H9 (cell line): ENCODE measurements at regions not wholly inside any gene's neighbourhood (a gene's known extent, or its start where the extent isn't known, plus 50 kb on each side); places are given as distances from the start of the nearest gene placed in this dataset.

ENCODE experiments used
- DNase-seq: peaks from one replicate; pipeline ENCODE4 v3.0.0-alpha.2; 2017
- H2AFZ ChIP-seq: one replicate; pipeline ENCODE4 v1.6.1; 2013; ENCODE audit warnings: mild to moderate bottlenecking, low read length, control low read depth, moderate library complexity
- H2AK5ac ChIP-seq: 2 replicates; pipeline ENCODE4 v1.6.1; 2013; ENCODE audit warnings: low read length, control low read depth, mixed read lengths; ENCODE audit not compliant: insufficient read length
- H2BK120ac ChIP-seq: one replicate; pipeline ENCODE4 v1.6.1; 2013; ENCODE audit warnings: low read depth, mild to moderate bottlenecking, low read length, control low read depth, inconsistent platforms; ENCODE audit not compliant: poor library complexity, severe bottlenecking
- H2BK12ac ChIP-seq: 2 replicates; pipeline ENCODE4 v1.6.1; 2013; ENCODE audit warnings: low read length, control low read depth, mixed read lengths, low read depth; ENCODE audit not compliant: insufficient read length
- H2BK15ac ChIP-seq: 2 replicates; pipeline ENCODE4 v1.6.1; 2013; ENCODE audit warnings: low read depth, low read length, control low read depth
- H2BK20ac ChIP-seq: one replicate; pipeline ENCODE4 v1.6.1; 2013; ENCODE audit warnings: low read depth, mild to moderate bottlenecking, low read length, control low read depth, inconsistent platforms; ENCODE audit not compliant: poor library complexity, severe bottlenecking
- H2BK5ac ChIP-seq: 2 replicates; pipeline ENCODE4 v1.6.1; 2013; ENCODE audit warnings: low read length, control low read depth, mixed read lengths; ENCODE audit not compliant: insufficient read length
- H3K14ac ChIP-seq: 2 replicates; pipeline ENCODE4 v1.6.1; 2013; ENCODE audit warnings: low read length, control low read depth; ENCODE audit not compliant: insufficient read depth
- H3K18ac ChIP-seq: 2 replicates; pipeline ENCODE4 v1.6.1; 2013; ENCODE audit warnings: low read depth, mild to moderate bottlenecking, mixed read lengths, low read length, control low read depth; ENCODE audit not compliant: insufficient read length
- H3K23ac ChIP-seq: 2 replicates; pipeline ENCODE4 v1.6.1; 2013; ENCODE audit warnings: low read length, control low read depth, mixed read lengths, low read depth; ENCODE audit not compliant: insufficient read length
- H3K23me2 ChIP-seq: 2 replicates; pipeline ENCODE4 v1.6.1; 2013; ENCODE audit warnings: low read depth, mild to moderate bottlenecking, mixed read lengths, low read length, control low read depth; ENCODE audit not compliant: insufficient read length, poor library complexity, severe bottlenecking
- H3K27ac ChIP-seq: 2 replicates; pipeline ENCODE4 v1.5.1; 2013; ENCODE audit warnings: low read length, control low read depth, mixed read lengths, low read depth; ENCODE audit not compliant: insufficient read length
- H3K27me3 ChIP-seq: 2 replicates; pipeline ENCODE4 v1.6.1; 2013; ENCODE audit warnings: low read length, control low read depth, inconsistent platforms; ENCODE audit not compliant: insufficient read depth
- H3K4ac ChIP-seq: 2 replicates; pipeline ENCODE4 v1.6.1; 2013; ENCODE audit warnings: low read depth, mild to moderate bottlenecking, control low read depth, inconsistent platforms, low read length, moderate library complexity
- H3K4me1 ChIP-seq: 2 replicates; pipeline ENCODE4 v1.6.1; 2013; ENCODE audit warnings: low read length, control low read depth, inconsistent platforms; ENCODE audit not compliant: insufficient read depth
- H3K4me2 ChIP-seq: 2 replicates; pipeline ENCODE4 v1.6.1; 2013; ENCODE audit warnings: low read length, control low read depth, mixed read lengths; ENCODE audit not compliant: insufficient read length, insufficient read depth
- H3K56ac ChIP-seq: 2 replicates; pipeline ENCODE4 v1.6.1; 2013; ENCODE audit warnings: low read depth, mild to moderate bottlenecking, mixed read lengths, low read length, control low read depth; ENCODE audit not compliant: insufficient read length
- H3K79me1 ChIP-seq: 2 replicates; pipeline ENCODE4 v1.6.1; 2013; ENCODE audit warnings: low read depth, mild to moderate bottlenecking, moderate library complexity, low read length, control low read depth, inconsistent platforms; ENCODE audit not compliant: insufficient read depth, poor library complexity, severe bottlenecking
- H3K79me2 ChIP-seq: 2 replicates; pipeline ENCODE4 v1.6.1; 2013; ENCODE audit warnings: low read length, control low read depth, inconsistent platforms; ENCODE audit not compliant: insufficient read depth
- H3K9ac ChIP-seq: 2 replicates; pipeline ENCODE4 v1.6.1; 2013; ENCODE audit warnings: low read length, control low read depth, mixed read lengths; ENCODE audit not compliant: insufficient read length; ENCODE audit errors: extremely low read depth
- H3K9me3 ChIP-seq: one replicate; pipeline ENCODE4 v1.6.1; 2013; ENCODE audit warnings: low read depth, low read length, inconsistent platforms; ENCODE audit not compliant: control insufficient read depth
- H3T11ph ChIP-seq: one replicate; pipeline ENCODE4 v1.6.1; 2013; ENCODE audit warnings: mild to moderate bottlenecking, low read length, control low read depth, inconsistent platforms
- H4K20me1 ChIP-seq: one replicate; pipeline ENCODE4 v1.6.1; 2013; ENCODE audit not compliant: control insufficient read depth, insufficient read length, insufficient read depth
- H4K5ac ChIP-seq: 2 replicates; pipeline ENCODE4 v1.6.1; 2013; ENCODE audit warnings: low read depth, mild to moderate bottlenecking, mixed read lengths, low read length, control low read depth; ENCODE audit not compliant: insufficient read length
- H4K8ac ChIP-seq: replicated peaks from 2 replicates; pipeline ENCODE4 v1.6.1; 2013; ENCODE audit warnings: low read length, control low read depth, mixed read lengths, low read depth; ENCODE audit not compliant: insufficient read length
- H4K91ac ChIP-seq: 2 replicates; pipeline ENCODE4 v1.6.1; 2013; ENCODE audit warnings: low read depth, mild to moderate bottlenecking, moderate library complexity, mixed read lengths, low read length, control low read depth; ENCODE audit not compliant: insufficient read length
- H3K27ac Mint-ChIP-seq, 3 experiments: 2 replicates in 2 of 3; 3 replicates in 1 of 3; pipeline ENCODE4 v1.8.0; 2020 to 2021; ENCODE audit warnings: mixed read lengths in 3 of 3, mild to moderate bottlenecking in 1 of 3, moderate library complexity in 1 of 3
- H3K27me3 Mint-ChIP-seq: 2 replicates; pipeline ENCODE4 v1.8.0; 2021; ENCODE audit warnings: low read depth, mild to moderate bottlenecking, moderate library complexity, mixed read lengths
- H3K36me3 Mint-ChIP-seq, 3 experiments: 2 replicates in 2 of 3; 3 replicates in 1 of 3; pipeline ENCODE4 v1.8.0; 2020 to 2021; ENCODE audit warnings: low read depth in 3 of 3, mixed read lengths in 3 of 3; ENCODE audit not compliant: insufficient read depth in 1 of 3
- H3K4me1 Mint-ChIP-seq, 2 experiments: 2 replicates each; pipeline ENCODE4 v1.8.0; 2020; ENCODE audit warnings: mixed read lengths in 2 of 2
- H3K4me3 Mint-ChIP-seq, 2 experiments: 2 replicates in 1 of 2; 3 replicates in 1 of 2; pipeline ENCODE4 v1.8.0; 2020 to 2021; ENCODE audit warnings: mild to moderate bottlenecking in 2 of 2, mixed read lengths in 2 of 2, moderate library complexity in 1 of 2
- H3K9me3 Mint-ChIP-seq, 2 experiments: 2 replicates in 1 of 2; 3 replicates in 1 of 2; pipeline ENCODE4 v1.8.0; 2020; ENCODE audit warnings: mild to moderate bottlenecking in 2 of 2, mixed read lengths in 2 of 2, moderate library complexity in 1 of 2
- CTCF ChIP-seq: fragments of 200-600 bp; sonication (generic); conservative IDR thresholded peaks from 3 replicates; pipeline ENCODE4 v1.8.0; 2021; ENCODE audit warnings: antibody characterized with exemption, mild to moderate bottlenecking
- WGBS: extraction: QIAGEN DNeasy Blood & Tissue Kit; methylation state at CpG from one replicate; pipeline ENCODE4 v1.1.7; 2013; ENCODE audit warnings: missing lambda C conversion rate, low lambda C conversion rate, mixed read lengths; ENCODE audit not compliant: insufficient read length; ENCODE audit errors: extremely low coverage; 5-methylcytosine and 5-hydroxymethylcytosine counted together

GRCh38 chr13:106118050-106118449 is 417.4 kb downstream of the EFNB2 start:
- no peak overlapping the region for H3K14ac ChIP-seq
- no peaks in the 10 kb centered on the region for H3K79me1 ChIP-seq
- no peak overlapping the region for H2BK15ac ChIP-seq
- no peak overlapping the region for H4K5ac ChIP-seq
- TF ChIP-seq CTCF: no peak
- H2BK12ac ChIP-seq: no peak overlapping the region
- H3K4me2 ChIP-seq: no peak overlapping the region
- no peak overlapping the region for H3K27ac Mint-ChIP-seq
- no peaks in the 10 kb centered on the region for H3K27me3 Mint-ChIP-seq
- H2BK20ac ChIP-seq: no peak overlapping the region
- no peaks in the 10 kb centered on the region; a peak in 2 of 7 replicates for H3K36me3 Mint-ChIP-seq
- WGBS: no CpG with 5 or more reads among the region's 2 CpGs
- H3K27me3 ChIP-seq: no peaks in the 10 kb centered on the region
- H3K4me3 Mint-ChIP-seq: no peak overlapping the region
- no peaks in the 10 kb centered on the region for H4K20me1 ChIP-seq
- H3K79me2 ChIP-seq: no peaks in the 10 kb centered on the region
- no peak overlapping the region for H4K91ac ChIP-seq
- 0 out of 2 replicates have a peak, but pooled peaks cover 4% of the 10 kb centered on the region for H3K4me1 ChIP-seq
- H3T11ph ChIP-seq: no peak overlapping the region
- H3K23ac ChIP-seq: no peak overlapping the region
- no peak overlapping the region for H2BK120ac ChIP-seq
- no peaks in the 10 kb centered on the region for H3K23me2 ChIP-seq
- no peak overlapping the region for H3K27ac ChIP-seq
- H3K9ac ChIP-seq: no peak overlapping the region
- H4K8ac ChIP-seq: no peak overlapping the region
- no peak overlapping the region for H3K18ac ChIP-seq
- H3K9me3 Mint-ChIP-seq: peaks cover 0 to 2% of the 10 kb centered on the region in 2 experiments; a peak in 1 of 5 replicates
- H3K9me3 ChIP-seq: no peaks in the 10 kb centered on the region
- no peak overlapping the region for H2AK5ac ChIP-seq
- DNase-seq: no peak
- H3K4me1 Mint-ChIP-seq: peaks cover 15 to 19% of the 10 kb centered on the region in 2 experiments
- no peak overlapping the region for H3K4ac ChIP-seq
- H2AFZ ChIP-seq: no peak overlapping the region
- no peak overlapping the region for H3K56ac ChIP-seq
- no peak overlapping the region for H2BK5ac ChIP-seq
